Ishikawa (cell line): ENCODE measurements at regions not wholly inside any gene's neighbourhood (a gene's known extent, or its start where the extent isn't known, plus 50 kb on each side); places are given as distances from the start of the nearest gene placed in this dataset.

Experiments used
- CEBPB ChIP-seq: IDR thresholded peaks from 2 replicates; pipeline ENCODE4 v1.6.1; 2012
- CREB1 ChIP-seq: IDR thresholded peaks from 2 replicates; pipeline ENCODE4 v1.6.1; 2012; ENCODE audit warnings: low read depth
- EGR1 ChIP-seq: IDR thresholded peaks from 2 replicates; pipeline ENCODE4 v1.6.1; 2012
- EP300 ChIP-seq: IDR thresholded peaks from 2 replicates; pipeline ENCODE4 v1.6.1; 2012; ENCODE audit warnings: borderline replicate concordance
- FOXM1 ChIP-seq: IDR thresholded peaks from 2 replicates; pipeline ENCODE4 v1.6.1; 2012; ENCODE audit warnings: low read depth, borderline replicate concordance
- NFIC ChIP-seq: IDR thresholded peaks from 2 replicates; pipeline ENCODE4 v1.6.1; 2012
- RAD21 ChIP-seq: IDR thresholded peaks from 2 replicates; pipeline ENCODE4 v1.6.1; 2012; ENCODE audit warnings: low read depth
- TAF1 ChIP-seq: IDR thresholded peaks from 2 replicates; pipeline ENCODE4 v1.6.1; 2012; ENCODE audit warnings: low read depth, mild to moderate bottlenecking
- TCF12 ChIP-seq: IDR thresholded peaks from 2 replicates; pipeline ENCODE4 v1.6.1; 2012; ENCODE audit warnings: low read depth
- TEAD4 ChIP-seq: IDR thresholded peaks from 2 replicates; pipeline ENCODE4 v1.6.1; 2012
- YY1 ChIP-seq: IDR thresholded peaks from 2 replicates; pipeline ENCODE4 v1.6.1; 2012; ENCODE audit warnings: low read depth
- ZBTB7A ChIP-seq: IDR thresholded peaks from 2 replicates; pipeline ENCODE4 v1.6.1; 2012; ENCODE audit warnings: low read depth
- TF ChIP-seq, protein P1 (sequence below): IDR thresholded peaks from 2 replicates; pipeline ENCODE4 v1.6.1; 2012; ENCODE audit warnings: low read depth, mild to moderate bottlenecking
- TF ChIP-seq, protein P2 (sequence below): IDR thresholded peaks from 2 replicates; pipeline ENCODE4 v1.6.1; 2012
- TF ChIP-seq, protein P3 (sequence below): IDR thresholded peaks from 2 replicates; pipeline ENCODE4 v1.6.1; 2012

DNA sequence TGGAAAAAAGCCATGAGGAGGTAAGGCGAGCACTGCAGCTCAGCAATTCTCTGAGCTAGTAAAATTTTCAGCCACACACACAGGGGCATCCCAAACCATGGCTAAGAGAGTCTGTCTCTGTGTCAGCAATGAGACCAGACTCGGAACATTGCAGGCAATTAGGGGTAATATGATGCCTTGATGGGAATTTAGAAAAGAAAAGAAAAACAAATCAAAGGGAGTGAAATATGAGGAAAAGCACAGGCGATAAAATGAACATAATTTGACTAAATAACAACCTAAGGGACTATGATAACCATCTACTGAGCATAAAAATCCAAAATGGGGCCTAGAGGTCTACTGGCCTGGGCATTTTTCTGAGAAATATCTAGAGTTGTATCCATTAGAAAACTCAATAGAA, 546.0 kb upstream of the PSMD7 start:
- TF ChIP-seq, protein P1, sequence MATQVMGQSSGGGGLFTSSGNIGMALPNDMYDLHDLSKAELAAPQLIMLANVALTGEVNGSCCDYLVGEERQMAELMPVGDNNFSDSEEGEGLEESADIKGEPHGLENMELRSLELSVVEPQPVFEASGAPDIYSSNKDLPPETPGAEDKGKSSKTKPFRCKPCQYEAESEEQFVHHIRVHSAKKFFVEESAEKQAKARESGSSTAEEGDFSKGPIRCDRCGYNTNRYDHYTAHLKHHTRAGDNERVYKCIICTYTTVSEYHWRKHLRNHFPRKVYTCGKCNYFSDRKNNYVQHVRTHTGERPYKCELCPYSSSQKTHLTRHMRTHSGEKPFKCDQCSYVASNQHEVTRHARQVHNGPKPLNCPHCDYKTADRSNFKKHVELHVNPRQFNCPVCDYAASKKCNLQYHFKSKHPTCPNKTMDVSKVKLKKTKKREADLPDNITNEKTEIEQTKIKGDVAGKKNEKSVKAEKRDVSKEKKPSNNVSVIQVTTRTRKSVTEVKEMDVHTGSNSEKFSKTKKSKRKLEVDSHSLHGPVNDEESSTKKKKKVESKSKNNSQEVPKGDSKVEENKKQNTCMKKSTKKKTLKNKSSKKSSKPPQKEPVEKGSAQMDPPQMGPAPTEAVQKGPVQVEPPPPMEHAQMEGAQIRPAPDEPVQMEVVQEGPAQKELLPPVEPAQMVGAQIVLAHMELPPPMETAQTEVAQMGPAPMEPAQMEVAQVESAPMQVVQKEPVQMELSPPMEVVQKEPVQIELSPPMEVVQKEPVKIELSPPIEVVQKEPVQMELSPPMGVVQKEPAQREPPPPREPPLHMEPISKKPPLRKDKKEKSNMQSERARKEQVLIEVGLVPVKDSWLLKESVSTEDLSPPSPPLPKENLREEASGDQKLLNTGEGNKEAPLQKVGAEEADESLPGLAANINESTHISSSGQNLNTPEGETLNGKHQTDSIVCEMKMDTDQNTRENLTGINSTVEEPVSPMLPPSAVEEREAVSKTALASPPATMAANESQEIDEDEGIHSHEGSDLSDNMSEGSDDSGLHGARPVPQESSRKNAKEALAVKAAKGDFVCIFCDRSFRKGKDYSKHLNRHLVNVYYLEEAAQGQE, result no peak
- TF ChIP-seq, protein P2, sequence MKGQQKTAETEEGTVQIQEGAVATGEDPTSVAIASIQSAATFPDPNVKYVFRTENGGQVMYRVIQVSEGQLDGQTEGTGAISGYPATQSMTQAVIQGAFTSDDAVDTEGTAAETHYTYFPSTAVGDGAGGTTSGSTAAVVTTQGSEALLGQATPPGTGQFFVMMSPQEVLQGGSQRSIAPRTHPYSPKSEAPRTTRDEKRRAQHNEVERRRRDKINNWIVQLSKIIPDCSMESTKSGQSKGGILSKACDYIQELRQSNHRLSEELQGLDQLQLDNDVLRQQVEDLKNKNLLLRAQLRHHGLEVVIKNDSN, result no peak
- TF ChIP-seq ZBTB7A (no peak), EP300 (no peak), RAD21 (no peak), NFIC (no peak)
- TF ChIP-seq, protein P3, sequence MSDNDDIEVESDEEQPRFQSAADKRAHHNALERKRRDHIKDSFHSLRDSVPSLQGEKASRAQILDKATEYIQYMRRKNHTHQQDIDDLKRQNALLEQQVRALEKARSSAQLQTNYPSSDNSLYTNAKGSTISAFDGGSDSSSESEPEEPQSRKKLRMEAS, result no peak

DNA sequence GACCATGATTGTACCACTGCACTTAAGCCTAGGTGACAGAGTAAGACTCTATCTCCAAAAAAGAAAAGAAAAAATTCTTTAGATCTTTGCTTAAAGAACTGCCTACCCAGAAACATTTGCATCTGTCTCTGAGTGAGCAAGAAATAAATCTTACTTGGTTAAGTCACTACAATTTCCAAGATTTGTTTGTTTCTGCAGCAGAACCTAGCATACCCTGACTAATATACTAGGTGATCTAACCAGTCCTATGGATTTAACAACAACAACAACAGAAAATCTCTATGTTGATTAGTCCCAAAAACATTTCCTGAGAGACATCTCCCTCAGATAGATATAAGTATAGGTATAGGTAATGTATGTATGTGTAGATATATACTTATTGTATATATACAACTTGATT, 549.3 kb upstream of the PSMD7 start:
- TF ChIP-seq TCF12, result no peak
- TF ChIP-seq RAD21, result no peak
- TF ChIP-seq TEAD4, result no peak
- TF ChIP-seq EGR1, result no peak
- TF ChIP-seq, protein P2, result no peak
- no peak for TF ChIP-seq NFIC
- TF ChIP-seq ZBTB7A, result no peak
- no peak for TF ChIP-seq YY1
- TF ChIP-seq TAF1, result no peak
- TF ChIP-seq, protein P1, result no peak
- TF ChIP-seq CREB1, result no peak
- no peak for TF ChIP-seq CEBPB
- TF ChIP-seq, protein P3, result no peak
- TF ChIP-seq FOXM1, result no peak
- no peak for TF ChIP-seq EP300

DNA sequence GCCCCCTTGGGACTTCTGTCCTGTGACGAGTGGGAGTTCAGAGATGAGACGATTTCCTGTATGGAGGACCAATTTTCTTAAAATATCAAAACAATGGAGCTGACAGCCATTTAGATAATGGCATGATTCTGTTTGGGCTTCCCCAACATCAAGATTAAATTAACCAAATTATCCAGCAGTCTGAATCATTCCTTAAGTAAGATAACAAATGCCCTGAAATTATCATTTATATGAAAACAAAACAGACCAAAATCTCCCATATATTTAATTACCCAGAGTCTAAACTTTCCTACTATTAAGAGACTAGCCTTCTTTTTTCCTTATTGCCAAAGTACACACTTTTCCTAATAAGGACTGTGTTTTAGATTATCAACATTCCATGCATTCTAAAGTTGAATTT, 550.1 kb upstream of the PSMD7 start:
- TF ChIP-seq FOXM1 (no peak), TCF12 (no peak), CEBPB (no peak)
- TF ChIP-seq, protein P1, result no peak

DNA sequence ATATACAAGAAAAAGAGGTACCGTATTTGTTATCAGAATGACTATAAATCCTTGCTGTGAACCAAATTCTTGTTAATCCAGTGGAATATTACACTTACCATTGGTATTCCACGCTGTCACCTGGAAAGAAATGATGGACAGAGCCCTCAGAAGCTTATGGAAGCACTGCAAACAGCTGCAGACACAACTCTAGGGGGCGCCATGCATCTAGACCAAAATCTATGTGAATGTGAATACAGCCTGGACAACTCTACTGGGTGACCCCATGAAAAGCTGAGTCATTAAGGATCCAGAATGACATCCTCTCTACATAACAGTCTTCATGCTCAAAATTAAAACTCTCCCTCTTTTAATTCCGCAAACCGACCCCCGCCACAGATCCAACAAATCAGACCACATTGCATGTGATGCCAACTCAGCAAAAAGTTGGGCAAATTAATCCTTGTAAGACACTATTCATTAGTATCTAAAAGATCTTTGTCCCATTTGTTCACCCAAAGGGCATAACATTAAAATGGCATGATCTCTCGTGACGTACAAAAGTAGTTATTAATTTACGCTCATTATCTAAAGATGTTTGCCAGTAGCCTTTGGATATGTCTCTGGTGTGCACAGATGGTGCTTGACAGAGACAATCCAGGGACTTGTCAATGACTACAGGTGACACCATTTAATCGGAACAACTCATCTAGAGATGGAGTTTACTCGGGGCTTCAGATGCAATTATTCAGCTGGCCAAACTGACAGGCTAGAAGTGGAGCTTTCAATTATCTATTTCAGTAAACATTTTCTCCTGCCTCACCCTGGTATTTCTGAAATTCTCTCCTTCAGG, 552.7 kb upstream of the PSMD7 start:
- no peak for TF ChIP-seq CEBPB
- no peak for TF ChIP-seq NFIC
- no peak for TF ChIP-seq EGR1
- no peak for TF ChIP-seq RAD21
- TF ChIP-seq EP300, result no peak
- no peak for TF ChIP-seq YY1
- no peak for TF ChIP-seq ZBTB7A

DNA sequence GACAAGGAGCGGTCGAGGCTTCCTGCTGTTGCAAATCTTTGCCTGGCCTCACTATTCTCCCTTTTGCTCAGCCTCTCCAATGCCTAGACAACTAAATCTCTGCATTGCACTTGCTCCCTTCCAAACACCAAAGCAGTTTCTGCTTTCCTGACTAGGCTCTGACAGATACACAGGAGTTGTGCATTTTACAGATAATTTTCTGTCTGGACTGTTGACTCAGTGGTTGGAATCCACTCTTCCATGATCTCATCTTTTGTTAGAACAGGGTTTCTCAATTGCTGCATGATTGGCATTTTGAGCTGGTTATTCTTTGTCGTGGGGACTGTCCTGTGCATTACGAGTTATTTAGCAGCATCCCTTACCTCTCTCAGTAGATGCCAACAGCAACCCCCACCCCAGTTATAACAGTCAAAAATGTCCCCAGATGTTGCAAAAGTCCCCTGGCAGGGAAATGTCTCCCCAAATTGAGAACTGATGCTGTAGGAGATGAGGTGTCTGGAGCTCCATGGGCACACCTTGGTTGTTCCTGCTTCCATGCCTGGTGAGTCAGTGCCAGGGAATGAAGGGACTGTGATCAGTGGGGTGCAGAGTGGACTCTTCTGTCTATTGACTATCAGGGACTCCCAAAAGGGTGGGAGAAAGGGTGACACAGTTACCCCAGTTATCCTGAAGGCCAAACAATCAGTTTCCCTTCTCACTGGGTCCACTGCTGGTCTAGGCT, 557.4 kb upstream of the PSMD7 start:
- TF ChIP-seq EGR1 (no peak), FOXM1 (no peak), TAF1 (no peak), CREB1 (no peak), EP300 (no peak), YY1 (no peak)
- TF ChIP-seq, protein P2, result no peak
- TF ChIP-seq, protein P3, result no peak
- TF ChIP-seq, protein P1, result no peak
